Inflammatory macrophage treated with lipopolysaccharide for 1 hour (primary cell): ENCODE measurements at regions not wholly inside any gene's neighbourhood (a gene's known extent, or its start where the extent isn't known, plus 50 kb on each side); places are given as distances from the start of the nearest gene placed in this dataset.

Source experiments
- DNase-seq, 2 donors: peaks; one replicate each; pipeline ENCODE4 v3.0.0-alpha.2; 2020 to 2022

GRCh38 chr3:79844176-79844575, 76.4 kb upstream of the ROBO1 start:
- DNase-seq: no peak

GRCh38 chr3:79843180-79843579, 75.4 kb upstream of the ROBO1 start:
- no peak for DNase-seq

- DNase-seq: no peak
Measured at GRCh38 chr3:79835701-79836100, 67.9 kb upstream of the ROBO1 start.

GRCh38 chr3:79824166-79824565, 56.4 kb upstream of the ROBO1 start:
- no peak for DNase-seq

GRCh38 chr3:79822076-79822475, 54.3 kb upstream of the ROBO1 start:
- DNase-seq: no peak

- no peak for DNase-seq
Measured at GRCh38 chr3:79820089-79820488, 52.3 kb upstream of the ROBO1 start.

- DNase-seq: no peak
Measured at GRCh38 chr3:79818015-79818414, 50.2 kb upstream of the ROBO1 start.
